K562 (cell line): ENCODE measurements at regions not wholly inside any gene's neighbourhood (a gene's known extent, or its start where the extent isn't known, plus 50 kb on each side); places are given as distances from the start of the nearest gene placed in this dataset.

Source experiments
- ATAC-seq: fragments of 200-7000 bp; cut with Tn5 transposase; 3 replicates; pipeline ENCODE4 v1.9.1; 2020; ENCODE audit warnings: moderate library complexity
- BruUV-seq: library from RNA; stranded (reverse); fragments of 400-500 nt; replicated peaks from 2 replicates; lab custom pipeline; 2021; lab: Mats Ljungman, UMichigan
- CTCF ChIA-PET: fragments of 300-600 bp; formaldehyde crosslinking; extraction: SDS; loops from one replicate; lab custom pipeline; 2021; ENCODE audit warnings: low intra/inter-chr PET ratio; lab: Yijun Ruan, JAX
- POLR2A ChIA-PET: fragments of 300-600, 350-650 bp; sonication (Branson Sonifier 250); formaldehyde crosslinking; extraction: SDS; loops from one replicate; lab custom pipeline; 2021; ENCODE audit warnings: antibody characterized with exemption, inconsistent platforms; lab: Yijun Ruan, JAX
- DNase-seq, 4 experiments: peaks; one replicate each; pipeline versions ENCODE4 v3.0.0 to v3.0.0-alpha.2; 2011 to 2018; ENCODE audit warnings: low spot score in 3 of 4, mixed read lengths in 3 of 4; ENCODE audit errors: extremely low read depth in 1 of 4
- FAIRE-seq: peaks from 2 replicates; lab custom pipeline; 2011; peaks lifted over from hg19 to GRCh38; lab: Jason Lieb, UNC
- H2AFZ ChIP-seq: 2 replicates; pipeline ENCODE4 v1.6.0; 2011; ENCODE audit warnings: low read depth, low read length, control low read depth, inconsistent platforms
- H3K27ac ChIP-seq: fragments of 200-600 bp; 3 replicates; pipeline ENCODE4 v1.8.0; 2011; ENCODE audit warnings: low read depth, mild to moderate bottlenecking, control low read depth, inconsistent platforms, low read length, moderate library complexity, mixed read lengths; ENCODE audit errors: extremely low read depth
- H3K27me3 ChIP-seq, 2 experiments: fragments of 300-600 bp in 1 of 2; 2 replicates in 1 of 2; 3 replicates in 1 of 2; pipeline versions ENCODE4 v1.6.0 to v1.8.0; 2011; ENCODE audit warnings: inconsistent platforms in 2 of 2, low read length in 2 of 2, mild to moderate bottlenecking in 1 of 2, mixed read lengths in 1 of 2, moderate library complexity in 1 of 2; ENCODE audit not compliant: control insufficient read depth in 2 of 2, insufficient read depth in 2 of 2
- H3K36me3 ChIP-seq: fragments of 300-600 bp; 3 replicates; pipeline ENCODE4 v1.8.0; 2011; ENCODE audit warnings: mild to moderate bottlenecking, low read length, inconsistent platforms; ENCODE audit not compliant: control insufficient read depth, insufficient read depth
- H3K4me1 ChIP-seq, 2 experiments: fragments of 200-600 bp in 1 of 2; replicated peaks in 1 of 2; 2 replicates in 1 of 2; 3 replicates in 1 of 2; pipeline versions ENCODE4 v1.5.1 to v1.8.0; 2011; ENCODE audit warnings: inconsistent platforms in 2 of 2, low read length in 2 of 2, mild to moderate bottlenecking in 1 of 2, mixed read lengths in 1 of 2, moderate library complexity in 1 of 2; ENCODE audit not compliant: control insufficient read depth in 2 of 2, insufficient read depth in 2 of 2
- H3K4me2 ChIP-seq: 2 replicates; pipeline ENCODE4 v1.6.1; 2011; ENCODE audit warnings: low read length, control low read depth, inconsistent platforms, mixed read lengths; ENCODE audit not compliant: insufficient read depth
- H3K4me3 ChIP-seq: fragments of 200-600 bp; sonication (generic), shearing (Covaris generic); 2 replicates; pipeline ENCODE4 v1.5.1; 2016; ENCODE audit warnings: control low read depth, inconsistent platforms
- H3K79me2 ChIP-seq: fragments of 200-600 bp; 3 replicates; pipeline ENCODE4 v1.8.0; 2011; ENCODE audit warnings: low read length, inconsistent platforms; ENCODE audit not compliant: control insufficient read depth, insufficient read depth
- H3K9ac ChIP-seq, 2 experiments: 2 replicates each; pipeline versions ENCODE4 v1.6.0 to v1.6.1; 2011; ENCODE audit warnings: low read depth in 2 of 2, low read length in 2 of 2, control low read depth in 1 of 2, inconsistent platforms in 1 of 2, mild to moderate bottlenecking in 1 of 2, mixed read lengths in 1 of 2; ENCODE audit not compliant: insufficient read depth in 1 of 2
- H3K9me1 ChIP-seq: one replicate; pipeline ENCODE4 v1.6.0; 2011; ENCODE audit warnings: inconsistent platforms, mild to moderate bottlenecking, low read length, moderate library complexity; ENCODE audit not compliant: control insufficient read depth, insufficient read depth
- H3K9me3 ChIP-seq: replicated peaks from 2 replicates; pipeline ENCODE4 v1.5.1; 2011; ENCODE audit warnings: low read depth, low read length, inconsistent platforms; ENCODE audit not compliant: control insufficient read depth, insufficient read depth
- H4K20me1 ChIP-seq: replicated peaks from 2 replicates; pipeline ENCODE4 v1.6.1; 2011; ENCODE audit warnings: low read length, inconsistent platforms, mixed read lengths; ENCODE audit not compliant: control insufficient read depth, insufficient read depth
- ELF1 ChIP-seq: fragments of 200-800 bp; sonication (Bioruptor generic); IDR thresholded peaks from 2 replicates; pipeline ENCODE4 v1.6.1; 2016; ENCODE audit warnings: missing genetic modification characterization, missing compliant biosample characterization
- MTA1 ChIP-seq: fragments of 450-650 bp; IDR thresholded peaks from 2 replicates; pipeline ENCODE4 v1.6.1; 2017; ENCODE audit warnings: borderline replicate concordance
- NFXL1 ChIP-seq: fragments of 450-650 bp; formaldehyde crosslinking; IDR thresholded peaks from 2 replicates; pipeline ENCODE4 v1.4.0; 2021; ENCODE audit warnings: mild to moderate bottlenecking
- PCBP1 ChIP-seq: fragments of 200-400 bp; formaldehyde crosslinking; IDR thresholded peaks from 2 replicates; pipeline ENCODE4 v1.6.1; 2018; ENCODE audit warnings: mild to moderate bottlenecking, low read depth, low read length; ENCODE audit not compliant: poor library complexity, severe bottlenecking
- SREBF1 ChIP-seq: fragments of 150-350 bp; IDR thresholded peaks from 2 replicates; pipeline ENCODE4 v1.6.1; 2014; ENCODE audit warnings: antibody characterized with exemption, low read depth, low read length, borderline replicate concordance
- SRF ChIP-seq, 2 experiments: fragments of 250-450, 450-650 bp in 1 of 2; sonication (Bioruptor Pico) in 1 of 2; sonication (generic) in 1 of 2; formaldehyde crosslinking; IDR thresholded peaks; 2 replicates each; pipeline versions ENCODE4 v1.5.0 to v1.5.1; 2020 to 2022; ENCODE audit warnings: mild to moderate bottlenecking in 1 of 2, missing genetic modification reagents in 1 of 2
- ZKSCAN1 ChIP-seq: fragments of 150-350 bp; IDR thresholded peaks from 2 replicates; pipeline ENCODE4 v1.6.1; 2016; ENCODE audit warnings: low read depth, low read length
- ZNF197 ChIP-seq: fragments of 200-800 bp; sonication (Bioruptor generic); IDR thresholded peaks from 2 replicates; pipeline ENCODE4 v1.6.1; 2016; ENCODE audit warnings: low read depth, missing genetic modification characterization, missing compliant biosample characterization
- WGBS: fragments of 100-300 bp; shearing (Covaris generic); methylation state at CpG from one replicate; pipeline ENCODE4 v1.1.6; 2016; ENCODE audit warnings: low coverage, mixed read lengths; ENCODE audit not compliant: insufficient coverage; ENCODE audit errors: missing lambda C conversion rate; 5-methylcytosine and 5-hydroxymethylcytosine counted together
- in situ Hi-C: fragments of 300-500 bp; cut with MboI; formaldehyde crosslinking; loops from 4 replicates; pipeline ENCODE4 v1.15.0; 2018; ENCODE audit warnings: inconsistent platforms, mixed read lengths
- intact Hi-C: fragments of 100-400 bp; cut with micrococcal nuclease; formaldehyde crosslinking; loops from 2 replicates; pipeline ENCODE4 v1.14.2; 2022
- TF ChIP-seq, protein P1 (sequence below): fragments of 450-650 bp; IDR thresholded peaks from 2 replicates; pipeline ENCODE4 v1.6.1; 2016; ENCODE audit warnings: missing biosample characterization, missing genetic modification characterization
- TF ChIP-seq, protein P2 (sequence below): fragments of 450-650 bp; formaldehyde crosslinking; conservative IDR thresholded peaks from 2 replicates; pipeline ENCODE4 v1.4.0; 2022; ENCODE audit warnings: mild to moderate bottlenecking, missing genetic modification characterization
- TF ChIP-seq, protein P3 (sequence below): fragments of 450-650 bp; formaldehyde crosslinking; IDR thresholded peaks from 2 replicates; pipeline ENCODE4 v1.4.0; 2020; ENCODE audit warnings: mild to moderate bottlenecking, moderate library complexity

DNA sequence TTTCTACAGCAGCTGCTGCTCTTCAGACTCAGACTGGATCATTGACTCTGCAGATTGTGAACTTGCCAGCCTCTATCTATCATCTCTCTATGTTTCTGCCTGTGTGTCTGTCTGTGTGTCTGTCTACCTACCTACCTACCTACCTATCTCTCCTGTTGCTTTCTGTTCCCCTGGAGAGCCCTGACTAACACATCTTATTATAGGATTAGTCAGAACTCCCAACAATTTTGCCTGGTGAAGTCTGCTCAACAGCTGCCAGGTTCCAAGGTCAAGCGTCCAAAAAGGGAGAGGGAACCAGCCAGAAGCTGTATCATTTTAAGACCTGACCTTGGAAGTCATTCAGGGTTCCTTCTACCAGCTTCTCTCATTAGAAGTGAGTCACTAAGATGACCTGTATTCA lies 579.0 kb upstream of the DPP6 start:
- WGBS, result 0% methylated on average over 1 of the region's 1 CpG
- no peak for FAIRE-seq

More for the DNA sequence above, 579.0 kb upstream of the DPP6 start:
- Histone ChIP-seq H3K79me2 (no peaks in the 10 kb centered on the region), H3K9me3 (no peaks in the 10 kb centered on the region), H3K27me3 (peaks cover 10 to 18% of the 10 kb centered on the region in 2 experiments), H4K20me1 (no peaks in the 10 kb centered on the region; the same call in 1 of the 2 replicates), H3K27ac (no peak overlapping the region), H3K4me3 (no peak overlapping the region), H3K4me2 (no peak overlapping the region), H3K36me3 (no peaks in the 10 kb centered on the region), H3K9me1 (no peaks in the 10 kb centered on the region), H2AFZ (no peak overlapping the region), H3K9ac (no peak overlapping the region), H3K4me1 (peaks cover 0 to 3% of the 10 kb centered on the region in 2 experiments; a peak in 2 of 5 replicates)
- no TSS peak for BruUV-seq
- no peak for DNase-seq
- POLR2A ChIA-PET, result no interaction called here
- TF ChIP-seq, protein P1, sequence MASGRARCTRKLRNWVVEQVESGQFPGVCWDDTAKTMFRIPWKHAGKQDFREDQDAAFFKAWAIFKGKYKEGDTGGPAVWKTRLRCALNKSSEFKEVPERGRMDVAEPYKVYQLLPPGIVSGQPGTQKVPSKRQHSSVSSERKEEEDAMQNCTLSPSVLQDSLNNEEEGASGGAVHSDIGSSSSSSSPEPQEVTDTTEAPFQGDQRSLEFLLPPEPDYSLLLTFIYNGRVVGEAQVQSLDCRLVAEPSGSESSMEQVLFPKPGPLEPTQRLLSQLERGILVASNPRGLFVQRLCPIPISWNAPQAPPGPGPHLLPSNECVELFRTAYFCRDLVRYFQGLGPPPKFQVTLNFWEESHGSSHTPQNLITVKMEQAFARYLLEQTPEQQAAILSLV (tag), result no peak
- TF ChIP-seq SREBF1, result no peak
- TF ChIP-seq ZNF197, result no peak
- no peak for TF ChIP-seq PCBP1
- TF ChIP-seq, protein P2, sequence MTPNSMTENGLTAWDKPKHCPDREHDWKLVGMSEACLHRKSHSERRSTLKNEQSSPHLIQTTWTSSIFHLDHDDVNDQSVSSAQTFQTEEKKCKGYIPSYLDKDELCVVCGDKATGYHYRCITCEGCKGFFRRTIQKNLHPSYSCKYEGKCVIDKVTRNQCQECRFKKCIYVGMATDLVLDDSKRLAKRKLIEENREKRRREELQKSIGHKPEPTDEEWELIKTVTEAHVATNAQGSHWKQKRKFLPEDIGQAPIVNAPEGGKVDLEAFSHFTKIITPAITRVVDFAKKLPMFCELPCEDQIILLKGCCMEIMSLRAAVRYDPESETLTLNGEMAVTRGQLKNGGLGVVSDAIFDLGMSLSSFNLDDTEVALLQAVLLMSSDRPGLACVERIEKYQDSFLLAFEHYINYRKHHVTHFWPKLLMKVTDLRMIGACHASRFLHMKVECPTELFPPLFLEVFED (CRISPR knock-in tag), result no peak
- no peak for TF ChIP-seq SRF (CRISPR knock-in tag; IDR thresholded peaks at IDR 0.05)
- no peak for TF ChIP-seq ZKSCAN1
- no peak for TF ChIP-seq NFXL1
- TF ChIP-seq MTA1, result no peak
- TF ChIP-seq, protein P3, sequence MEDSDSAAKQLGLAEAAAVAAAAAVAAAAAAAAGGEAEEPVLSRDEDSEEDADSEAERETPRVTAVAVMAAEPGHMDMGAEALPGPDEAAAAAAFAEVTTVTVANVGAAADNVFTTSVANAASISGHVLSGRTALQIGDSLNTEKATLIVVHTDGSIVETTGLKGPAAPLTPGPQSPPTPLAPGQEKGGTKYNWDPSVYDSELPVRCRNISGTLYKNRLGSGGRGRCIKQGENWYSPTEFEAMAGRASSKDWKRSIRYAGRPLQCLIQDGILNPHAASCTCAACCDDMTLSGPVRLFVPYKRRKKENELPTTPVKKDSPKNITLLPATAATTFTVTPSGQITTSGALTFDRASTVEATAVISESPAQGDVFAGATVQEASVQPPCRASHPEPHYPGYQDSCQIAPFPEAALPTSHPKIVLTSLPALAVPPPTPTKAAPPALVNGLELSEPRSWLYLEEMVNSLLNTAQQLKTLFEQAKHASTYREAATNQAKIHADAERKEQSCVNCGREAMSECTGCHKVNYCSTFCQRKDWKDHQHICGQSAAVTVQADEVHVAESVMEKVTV, result no peak
- no peak for TF ChIP-seq ELF1 (tag)
- in situ Hi-C loops (no loop called here), intact Hi-C loops (no loop called here)
- no peak; the same call in 2 of the 3 replicates for ATAC-seq
- CTCF ChIA-PET, result no interaction called here
